ENCODE measurements at regions not wholly inside any gene's neighbourhood (a gene's known extent, or its start where the extent isn't known, plus 50 kb on each side); places are given as distances from the start of the nearest gene placed in this dataset.

- TF ChIP-seq CTCF (IDR thresholded peaks at IDR 0.05; ENCODE audit: low read length) (no peak), EZH2 (IDR thresholded peaks at IDR 0.05; ENCODE audit: borderline replicate concordance, low read length) (no peak)
Observed at GRCh38 chr9:28696960-28697359, 1123.7 kb upstream of the C9orf72 start.
